HPDE6-E6E7 (cell line): ENCODE measurements at regions not wholly inside any gene's neighbourhood (a gene's known extent, or its start where the extent isn't known, plus 50 kb on each side); places are given as distances from the start of the nearest gene placed in this dataset.
"Not testable (repeated sequence)": the region's sequence is repeated elsewhere in the genome, so short reads cannot be mapped to it uniquely, and the experiment has no call there.

Experiments
- DNase-seq: peaks from one replicate; pipeline ENCODE4 v3.0.0; 2011; ENCODE audit warnings: missing footprints; ENCODE audit errors: extremely low spot score

- peak; percentile 4 for DNase-seq
Observed at GRCh38 chr14:28243600-28243999, 523.0 kb upstream of the FOXG1 start.

GRCh38 chr14:28245216-28245615 is 521.4 kb upstream of the FOXG1 start:
- DNase-seq = no peak

- no peak for DNase-seq
Observed at GRCh38 chr14:28247491-28247890, 519.1 kb upstream of the FOXG1 start.

- DNase-seq = not testable (repeated sequence)
Observed at GRCh38 chr14:28252124-28252523, 514.5 kb upstream of the FOXG1 start.

- no peak for DNase-seq
Observed at GRCh38 chr14:28254768-28255167, 511.8 kb upstream of the FOXG1 start.

GRCh38 chr14:28264306-28264705 is 502.3 kb upstream of the FOXG1 start:
- DNase-seq = no peak

GRCh38 chr14:28272270-28272669 is 494.3 kb upstream of the FOXG1 start:
- DNase-seq = no peak

- DNase-seq = no peak
Observed at GRCh38 chr14:28280530-28280929, 486.1 kb upstream of the FOXG1 start.

- no peak for DNase-seq
Observed at GRCh38 chr14:28280997-28281598, 485.5 kb upstream of the FOXG1 start.

- DNase-seq = no peak
Observed at GRCh38 chr14:28284546-28285300, 481.9 kb upstream of the FOXG1 start.

- peak; percentile 11 for DNase-seq
Observed at GRCh38 chr14:28294834-28295440, 471.6 kb upstream of the FOXG1 start.

- DNase-seq = no peak
Observed at GRCh38 chr14:28297559-28297958, 469.0 kb upstream of the FOXG1 start.

- DNase-seq = no peak
Observed at GRCh38 chr14:28298156-28298555, 468.4 kb upstream of the FOXG1 start.

GRCh38 chr14:28299227-28299626 is 467.4 kb upstream of the FOXG1 start:
- no peak for DNase-seq

GRCh38 chr14:28300356-28300755 is 466.2 kb upstream of the FOXG1 start:
- no peak for DNase-seq

GRCh38 chr14:28301179-28301578 is 465.4 kb upstream of the FOXG1 start:
- no peak for DNase-seq

- DNase-seq = peak; percentile 11
Observed at GRCh38 chr14:28303248-28303647, 463.3 kb upstream of the FOXG1 start.

GRCh38 chr14:28305938-28306337 is 460.6 kb upstream of the FOXG1 start:
- DNase-seq = no peak

GRCh38 chr14:28307506-28307905 is 459.1 kb upstream of the FOXG1 start:
- no peak for DNase-seq

- DNase-seq = peak; percentile 12
Observed at GRCh38 chr14:28308734-28309133, 457.9 kb upstream of the FOXG1 start.

GRCh38 chr14:28317890-28318675 is 448.5 kb upstream of the FOXG1 start:
- DNase-seq = not testable (repeated sequence)
